ENCODE measurements at regions not wholly inside any gene's neighbourhood (a gene's known extent, or its start where the extent isn't known, plus 50 kb on each side); places are given as distances from the start of the nearest gene placed in this dataset.
"Not testable (repeated sequence)": the region's sequence is repeated elsewhere in the genome, so short reads cannot be mapped to it uniquely, and the experiment has no call there.

DNA sequence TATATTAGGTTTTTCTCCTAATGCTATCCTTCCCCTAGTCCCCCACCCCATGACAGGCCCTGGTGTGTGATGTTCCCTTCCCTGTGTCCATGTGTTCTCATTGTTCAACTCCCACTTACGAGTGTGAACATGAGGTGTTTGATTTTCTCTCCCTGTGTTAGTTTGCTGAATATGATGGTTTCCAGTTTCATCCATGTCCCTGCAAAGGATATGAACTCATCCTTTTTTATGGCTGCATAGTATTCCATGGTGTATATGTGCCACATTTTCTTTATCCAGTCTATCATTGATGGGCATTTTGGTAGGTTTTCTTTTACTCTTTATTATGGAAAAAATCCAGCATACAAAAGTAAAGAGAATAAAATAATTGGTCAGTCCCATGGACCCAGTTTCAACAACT, 126.1 kb downstream of the PHETA1 start:
- not testable (repeated sequence) for H3K9ac ChIP-seq (ENCODE audit: low read length in 5 of 5); H3K27ac ChIP-seq (ENCODE audit: low read depth, low read length); H3K36me3 ChIP-seq (ENCODE audit: control insufficient read depth in 5 of 5, insufficient read depth in 5 of 5, low read length in 5 of 5); H3K4me1 ChIP-seq (ENCODE audit: control insufficient read depth in 5 of 5, insufficient read depth in 5 of 5, low read length in 5 of 5); H3K4me3 ChIP-seq (ENCODE audit: low read depth in 1 of 5, low read length in 5 of 5)
- Histone ChIP-seq H3K27me3 (ENCODE audit: control insufficient read depth in 5 of 5, insufficient read depth in 4 of 5, low read length in 5 of 5) (peaks cover 0 to 13% (median 9%) of the 10 kb centered on the region in 5 donors), H3K9me3 (ENCODE audit: control insufficient read depth in 5 of 5, low read length in 5 of 5) (peaks cover 0 to 23% (median 21%) of the 10 kb centered on the region in 5 donors)

DNA sequence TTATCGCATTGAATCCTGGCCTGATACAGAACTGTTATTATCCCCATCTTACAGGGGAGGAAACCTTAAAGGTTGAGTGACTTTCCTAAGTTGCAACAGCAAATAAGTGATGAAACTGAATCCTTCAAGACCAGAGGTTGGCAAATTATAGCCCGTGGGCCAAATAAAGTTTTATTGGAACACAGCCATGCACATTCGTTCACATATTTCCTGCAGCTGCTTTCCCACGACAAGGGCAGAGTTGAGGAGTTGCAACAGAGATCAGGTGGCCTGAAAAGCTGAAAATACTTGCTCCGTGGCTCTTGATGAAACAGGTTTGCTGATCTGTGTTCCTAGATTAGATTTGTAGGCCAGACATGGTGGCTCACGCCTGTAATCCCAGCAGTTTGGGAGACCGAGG, 126.7 kb downstream of the PHETA1 start:
- H3K27ac ChIP-seq (ENCODE audit: low read depth, low read length): no peak overlapping the region
- no peaks in the 10 kb centered on the region for H3K4me1 ChIP-seq (ENCODE audit: control insufficient read depth in 5 of 5, insufficient read depth in 5 of 5, low read length in 5 of 5)
- no peak overlapping the region for H3K4me3 ChIP-seq (ENCODE audit: low read depth in 1 of 5, low read length in 5 of 5)
- no peak overlapping the region for H3K9ac ChIP-seq (ENCODE audit: low read length in 5 of 5)
- H3K36me3 ChIP-seq (ENCODE audit: control insufficient read depth in 5 of 5, insufficient read depth in 5 of 5, low read length in 5 of 5): no peaks in the 10 kb centered on the region
- H3K9me3 ChIP-seq (ENCODE audit: control insufficient read depth in 5 of 5, low read length in 5 of 5): peaks cover 0 to 23% (median 21%) of the 10 kb centered on the region in 5 donors
- peaks cover 0 to 12% (median 4%) of the 10 kb centered on the region in 5 donors for H3K27me3 ChIP-seq (ENCODE audit: control insufficient read depth in 5 of 5, insufficient read depth in 4 of 5, low read length in 5 of 5)

DNA sequence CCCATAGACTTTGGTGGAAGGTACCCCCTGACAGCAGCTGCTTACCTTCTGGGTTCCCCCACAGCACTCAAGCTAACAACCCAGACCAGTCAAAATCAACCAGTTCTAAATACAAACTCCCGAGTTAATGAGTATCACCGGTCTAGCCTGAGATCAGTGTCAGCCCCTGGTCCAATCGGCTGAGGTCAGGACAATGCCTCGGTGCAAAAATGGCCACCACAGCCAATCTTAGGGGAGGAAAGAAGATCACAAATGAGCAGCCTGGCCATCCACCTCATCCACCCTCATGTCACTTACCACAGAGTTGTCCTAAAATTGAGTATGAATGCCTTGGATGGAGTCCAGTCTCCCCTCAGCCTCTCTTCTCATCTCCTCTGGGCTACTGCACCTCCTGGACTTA, 128.5 kb downstream of the PHETA1 start:
- H3K9ac ChIP-seq (ENCODE audit: low read length in 5 of 5): no peak overlapping the region
- H3K27ac ChIP-seq (ENCODE audit: low read depth, low read length): no peak overlapping the region

DNA sequence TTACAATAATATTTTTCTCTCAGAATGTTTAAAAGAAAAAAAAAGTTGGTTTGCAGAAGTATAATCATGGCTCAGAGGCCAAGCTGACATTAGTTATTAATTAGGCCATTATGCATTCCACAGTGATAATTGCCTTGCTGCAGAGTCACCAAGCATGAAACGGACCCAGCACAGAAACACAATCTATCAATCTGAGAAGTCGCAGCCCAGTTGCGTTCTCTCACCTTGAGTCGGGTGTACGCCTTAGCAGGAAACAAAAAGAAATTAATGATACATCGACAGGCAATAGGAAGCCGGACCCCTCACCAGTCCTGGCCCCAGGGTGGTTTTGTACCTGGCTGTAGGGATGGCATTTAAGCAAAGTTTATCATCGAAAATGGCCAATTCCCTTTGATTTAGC, 129.7 kb downstream of the PHETA1 start:
- Histone ChIP-seq H3K4me3 (ENCODE audit: low read depth in 1 of 5, low read length in 5 of 5) (no peak overlapping the region), H3K27ac (ENCODE audit: low read depth, low read length) (no peak overlapping the region), H3K4me1 (ENCODE audit: control insufficient read depth in 5 of 5, insufficient read depth in 5 of 5, low read length in 5 of 5) (no peaks in the 10 kb centered on the region), H3K9ac (ENCODE audit: low read length in 5 of 5) (no peak overlapping the region), H3K36me3 (ENCODE audit: control insufficient read depth in 5 of 5, insufficient read depth in 5 of 5, low read length in 5 of 5) (no peaks in the 10 kb centered on the region), H3K9me3 (ENCODE audit: control insufficient read depth in 5 of 5, low read length in 5 of 5) (peaks cover 6 to 21% (median 18%) of the 10 kb centered on the region in 5 donors), H3K27me3 (ENCODE audit: control insufficient read depth in 5 of 5, insufficient read depth in 4 of 5, low read length in 5 of 5) (peaks cover 0 to 14% (median under 1%) of the 10 kb centered on the region in 5 donors)

More for the DNA sequence above, 128.5 kb downstream of the PHETA1 start:
- H3K9me3 ChIP-seq (ENCODE audit: control insufficient read depth in 5 of 5, low read length in 5 of 5): peaks cover 6 to 26% (median 21%) of the 10 kb centered on the region in 5 donors
- H3K27me3 ChIP-seq (ENCODE audit: control insufficient read depth in 5 of 5, insufficient read depth in 4 of 5, low read length in 5 of 5): peaks cover 0 to 14% (median 0%) of the 10 kb centered on the region in 5 donors
- no peak overlapping the region for H3K4me3 ChIP-seq (ENCODE audit: low read depth in 1 of 5, low read length in 5 of 5)
- H3K36me3 ChIP-seq (ENCODE audit: control insufficient read depth in 5 of 5, insufficient read depth in 5 of 5, low read length in 5 of 5): no peaks in the 10 kb centered on the region
- no peaks in the 10 kb centered on the region for H3K4me1 ChIP-seq (ENCODE audit: control insufficient read depth in 5 of 5, insufficient read depth in 5 of 5, low read length in 5 of 5)

DNA sequence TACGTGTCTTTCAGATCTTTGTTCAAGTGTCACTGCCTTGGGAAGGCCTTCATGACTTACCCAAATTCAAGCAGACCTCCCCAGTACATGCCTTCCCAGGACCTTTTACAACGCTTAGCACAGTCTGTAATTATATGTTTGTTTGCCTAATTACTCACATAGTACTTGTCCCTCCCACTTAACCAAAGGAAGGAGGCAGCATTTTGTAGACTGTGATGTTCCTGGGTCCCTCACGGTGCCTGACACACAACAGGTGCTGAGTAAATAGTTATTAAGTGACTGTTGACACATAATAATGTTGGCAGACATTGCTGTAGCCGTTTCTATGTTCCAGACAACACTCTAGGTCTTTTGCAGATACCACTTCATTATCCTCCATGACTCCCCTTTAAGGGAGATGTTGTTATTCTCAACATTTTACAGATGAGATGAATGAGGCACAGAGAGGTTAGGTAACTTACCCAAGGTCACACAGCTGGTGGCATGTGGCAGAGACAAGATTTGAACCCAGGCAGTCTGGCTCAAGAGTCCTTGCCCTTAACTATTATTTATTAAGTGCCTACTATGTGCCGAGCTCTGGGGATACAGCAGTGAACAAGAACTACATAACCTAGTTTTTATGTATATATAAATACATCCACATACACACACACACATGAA, 130.7 kb downstream of the PHETA1 start:
- no peak overlapping the region for H3K9ac ChIP-seq (ENCODE audit: low read length in 5 of 5)
- H3K4me1 ChIP-seq (ENCODE audit: control insufficient read depth in 5 of 5, insufficient read depth in 5 of 5, low read length in 5 of 5): no peaks in the 10 kb centered on the region
- H3K27ac ChIP-seq (ENCODE audit: low read depth, low read length): no peak overlapping the region
- no peak overlapping the region for H3K4me3 ChIP-seq (ENCODE audit: low read depth in 1 of 5, low read length in 5 of 5)
- H3K27me3 ChIP-seq (ENCODE audit: control insufficient read depth in 5 of 5, insufficient read depth in 4 of 5, low read length in 5 of 5): peaks cover 0 to 14% (median 4%) of the 10 kb centered on the region in 5 donors
- peaks cover 6 to 21% (median 19%) of the 10 kb centered on the region in 5 donors for H3K9me3 ChIP-seq (ENCODE audit: control insufficient read depth in 5 of 5, low read length in 5 of 5)
- no peaks in the 10 kb centered on the region for H3K36me3 ChIP-seq (ENCODE audit: control insufficient read depth in 5 of 5, insufficient read depth in 5 of 5, low read length in 5 of 5)

DNA sequence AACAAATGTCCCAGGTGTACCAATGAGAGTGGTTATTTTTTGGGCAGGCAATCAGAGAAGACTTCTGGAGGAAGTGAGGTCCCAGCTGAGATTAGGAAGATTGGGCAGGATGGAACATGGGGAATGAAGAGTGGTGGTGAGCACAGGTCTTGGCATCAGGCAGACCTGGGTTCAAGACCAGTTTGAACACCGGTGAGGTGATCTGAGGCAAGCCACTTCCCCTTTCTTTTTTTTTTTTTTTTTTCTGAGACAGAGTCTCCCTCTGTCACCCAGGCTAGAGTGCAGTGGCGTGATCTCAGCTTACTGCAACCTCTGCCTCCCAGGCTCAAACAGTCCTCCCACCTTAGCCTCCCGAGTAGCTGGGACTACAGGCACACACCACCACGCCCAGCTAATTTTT, 134.4 kb downstream of the PHETA1 start:
- H3K27ac ChIP-seq (ENCODE audit: low read depth, low read length); H3K27me3 ChIP-seq (ENCODE audit: control insufficient read depth in 5 of 5, insufficient read depth in 4 of 5, low read length in 5 of 5); H3K4me1 ChIP-seq (ENCODE audit: control insufficient read depth in 5 of 5, insufficient read depth in 5 of 5, low read length in 5 of 5); H3K9ac ChIP-seq (ENCODE audit: low read length in 5 of 5); H3K4me3 ChIP-seq (ENCODE audit: low read depth in 1 of 5, low read length in 5 of 5); H3K36me3 ChIP-seq (ENCODE audit: control insufficient read depth in 5 of 5, insufficient read depth in 5 of 5, low read length in 5 of 5): not testable (repeated sequence)
- H3K9me3 ChIP-seq (ENCODE audit: control insufficient read depth in 5 of 5, low read length in 5 of 5): peaks cover 6 to 21% (median 16%) of the 10 kb centered on the region in 5 donors

DNA sequence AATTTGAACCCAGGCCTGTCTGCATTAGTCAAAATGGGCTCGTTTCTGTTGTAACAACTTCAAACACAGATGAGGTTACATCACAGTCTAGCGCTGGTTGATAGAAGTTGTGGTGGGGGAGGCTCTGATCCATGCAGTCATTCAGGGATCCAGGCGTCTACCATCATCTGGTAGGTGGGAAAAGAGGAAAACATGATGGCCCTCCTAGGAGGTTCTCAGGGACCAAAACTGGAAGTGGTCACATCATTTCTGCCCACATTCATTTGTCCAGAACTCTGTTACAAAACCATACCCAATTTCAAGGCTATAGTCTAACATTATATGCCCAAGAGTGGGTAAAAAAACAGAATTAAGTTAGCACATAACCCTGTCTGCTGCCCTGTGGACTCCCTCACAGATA, 135.1 kb downstream of the PHETA1 start:
- Histone ChIP-seq H3K4me3 (ENCODE audit: low read depth in 1 of 5, low read length in 5 of 5) (no peak overlapping the region), H3K9me3 (ENCODE audit: control insufficient read depth in 5 of 5, low read length in 5 of 5) (peaks cover 6 to 21% (median 16%) of the 10 kb centered on the region in 5 donors), H3K27me3 (ENCODE audit: control insufficient read depth in 5 of 5, insufficient read depth in 4 of 5, low read length in 5 of 5) (peaks cover 2 to 10% (median 6%) of the 10 kb centered on the region in 5 donors), H3K4me1 (ENCODE audit: control insufficient read depth in 5 of 5, insufficient read depth in 5 of 5, low read length in 5 of 5) (no peaks in the 10 kb centered on the region), H3K9ac (ENCODE audit: low read length in 5 of 5) (no peak overlapping the region), H3K27ac (ENCODE audit: low read depth, low read length) (no peak overlapping the region), H3K36me3 (ENCODE audit: control insufficient read depth in 5 of 5, insufficient read depth in 5 of 5, low read length in 5 of 5) (no peaks in the 10 kb centered on the region)

DNA sequence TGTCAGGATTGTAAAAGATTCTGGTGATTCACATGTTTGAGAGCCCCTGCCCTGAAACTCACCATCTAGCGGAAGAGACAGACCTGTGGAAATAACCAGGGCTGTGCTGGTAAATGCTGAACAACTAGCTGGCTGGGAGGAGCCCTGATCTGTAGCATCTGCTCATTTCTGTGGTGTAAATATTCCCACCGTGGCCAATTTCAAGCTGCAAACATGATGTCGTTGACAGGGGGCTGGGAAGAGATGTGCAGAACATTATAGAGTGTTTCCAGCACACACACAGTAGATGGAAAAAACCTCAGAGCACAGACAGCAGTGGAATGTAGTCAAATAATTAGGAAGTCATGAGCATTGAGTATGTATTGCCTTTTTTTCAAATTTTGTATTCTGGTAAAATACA, 138.2 kb downstream of the PHETA1 start:
- Histone ChIP-seq H3K4me1 (ENCODE audit: control insufficient read depth in 5 of 5, insufficient read depth in 5 of 5, low read length in 5 of 5) (no peaks in the 10 kb centered on the region), H3K9me3 (ENCODE audit: control insufficient read depth in 5 of 5, low read length in 5 of 5) (peaks cover 0 to 11% (median 9%) of the 10 kb centered on the region in 5 donors), H3K4me3 (ENCODE audit: low read depth in 1 of 5, low read length in 5 of 5) (no peak overlapping the region), H3K9ac (ENCODE audit: low read length in 5 of 5) (no peak overlapping the region), H3K27ac (ENCODE audit: low read depth, low read length) (no peak overlapping the region), H3K27me3 (ENCODE audit: control insufficient read depth in 5 of 5, insufficient read depth in 4 of 5, low read length in 5 of 5) (peaks cover 9 to 17% (median 11%) of the 10 kb centered on the region in 5 donors), H3K36me3 (ENCODE audit: control insufficient read depth in 5 of 5, insufficient read depth in 5 of 5, low read length in 5 of 5) (no peaks in the 10 kb centered on the region)

DNA sequence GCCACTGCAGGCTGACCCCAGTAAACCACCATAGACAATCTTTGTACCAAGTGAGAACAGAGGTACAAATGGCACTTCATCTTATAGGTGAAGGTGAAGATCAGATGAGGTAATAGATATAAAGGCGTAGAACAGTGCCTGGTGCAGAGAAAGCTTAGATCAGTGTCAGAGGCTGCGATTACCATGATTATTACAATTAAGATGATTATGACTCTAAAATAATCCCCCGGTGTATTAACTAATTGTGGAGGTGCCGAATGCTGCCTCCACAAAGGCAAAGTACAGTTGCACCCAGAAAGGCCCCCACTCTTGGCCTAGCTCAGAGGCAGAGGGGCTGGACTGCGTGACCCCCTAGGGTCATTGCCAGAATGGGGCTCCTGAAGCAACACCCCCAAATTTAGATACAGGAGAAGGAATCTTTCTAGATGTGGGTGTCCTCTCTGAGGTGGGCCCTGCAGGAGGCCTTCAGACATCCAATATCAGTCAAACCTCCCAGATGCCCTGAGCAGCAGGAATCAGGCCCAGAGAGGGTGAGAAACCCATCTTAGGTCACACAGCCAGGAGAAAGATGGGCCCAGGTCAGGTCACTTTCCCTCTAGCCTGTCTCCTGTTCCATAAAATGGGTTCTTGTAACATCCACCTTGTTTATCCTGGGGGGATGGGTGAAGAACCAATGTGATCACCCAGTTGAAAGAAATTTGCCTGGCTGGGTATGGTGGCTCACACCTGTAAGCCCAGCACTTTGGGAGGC, 139.8 kb downstream of the PHETA1 start:
- Histone ChIP-seq H3K4me1 (ENCODE audit: control insufficient read depth in 5 of 5, insufficient read depth in 5 of 5, low read length in 5 of 5) (no peaks in the 10 kb centered on the region), H3K4me3 (ENCODE audit: low read depth in 1 of 5, low read length in 5 of 5) (no peak overlapping the region), H3K27me3 (ENCODE audit: control insufficient read depth in 5 of 5, insufficient read depth in 4 of 5, low read length in 5 of 5) (peaks cover 13 to 22% (median 15%) of the 10 kb centered on the region in 5 donors), H3K36me3 (ENCODE audit: control insufficient read depth in 5 of 5, insufficient read depth in 5 of 5, low read length in 5 of 5) (no peaks in the 10 kb centered on the region), H3K27ac (ENCODE audit: low read depth, low read length) (no peak overlapping the region), H3K9me3 (ENCODE audit: control insufficient read depth in 5 of 5, low read length in 5 of 5) (peaks cover 0 to 7% (median 7%) of the 10 kb centered on the region in 5 donors), H3K9ac (ENCODE audit: low read length in 5 of 5) (no peak overlapping the region)

All from subcutaneous abdominal adipose tissue (tissue), 5 donors.